ENCODE measurements at regions not wholly inside any gene's neighbourhood (a gene's known extent, or its start where the extent isn't known, plus 50 kb on each side); places are given as distances from the start of the nearest gene placed in this dataset.
"Not testable (repeated sequence)": the region's sequence is repeated elsewhere in the genome, so short reads cannot be mapped to it uniquely, and the experiment has no call there.

- DNase-seq (ENCODE audit: low read depth), result no peak
Observed at GRCh38 chr2:234861841-234862735, 89.7 kb upstream of the SH3BP4 start.

GRCh38 chr2:234859330-234859872 is 92.4 kb upstream of the SH3BP4 start:
- not testable (repeated sequence) for DNase-seq (ENCODE audit: low read depth)

- no peak for DNase-seq (ENCODE audit: low read depth)
Observed at GRCh38 chr2:234858790-234859329, 93.0 kb upstream of the SH3BP4 start.

GRCh38 chr2:234858145-234858544 is 93.7 kb upstream of the SH3BP4 start:
- no peak for DNase-seq (ENCODE audit: low read depth)

- no peak for DNase-seq (ENCODE audit: low read depth)
Observed at GRCh38 chr2:234853729-234854128, 98.1 kb upstream of the SH3BP4 start.

GRCh38 chr2:234852941-234853340 is 98.9 kb upstream of the SH3BP4 start:
- no peak for DNase-seq (ENCODE audit: low read depth)

GRCh38 chr2:234852035-234852434 is 99.8 kb upstream of the SH3BP4 start:
- no peak for DNase-seq (ENCODE audit: low read depth)

- DNase-seq (ENCODE audit: low read depth), result no peak
Observed at GRCh38 chr2:234851451-234851850, 100.4 kb upstream of the SH3BP4 start.

GRCh38 chr2:234850818-234851217 is 101.0 kb upstream of the SH3BP4 start:
- DNase-seq (ENCODE audit: low read depth), result no peak

GRCh38 chr2:234849678-234850077 is 102.1 kb upstream of the SH3BP4 start:
- DNase-seq (ENCODE audit: low read depth), result no peak

- DNase-seq (ENCODE audit: low read depth), result no peak
Observed at GRCh38 chr2:234848578-234848977, 103.2 kb upstream of the SH3BP4 start.

GRCh38 chr2:234847639-234848038 is 104.2 kb upstream of the SH3BP4 start:
- DNase-seq (ENCODE audit: low read depth), result no peak

GRCh38 chr2:234847364-234847635 is 104.5 kb upstream of the SH3BP4 start:
- no peak for DNase-seq (ENCODE audit: low read depth)

- no peak for DNase-seq (ENCODE audit: low read depth)
Observed at GRCh38 chr2:234846599-234847363, 105.0 kb upstream of the SH3BP4 start.

GRCh38 chr2:234845602-234846590 is 105.9 kb upstream of the SH3BP4 start:
- DNase-seq (ENCODE audit: low read depth), result no peak

GRCh38 chr2:234843411-234843810 is 108.4 kb upstream of the SH3BP4 start:
- no peak for DNase-seq (ENCODE audit: low read depth)

- no peak for DNase-seq (ENCODE audit: low read depth)
Observed at GRCh38 chr2:234842753-234843152, 109.1 kb upstream of the SH3BP4 start.

GRCh38 chr2:234841321-234842015 is 110.3 kb upstream of the SH3BP4 start:
- DNase-seq (ENCODE audit: low read depth), result no peak

GRCh38 chr2:234840336-234840735 is 111.5 kb upstream of the SH3BP4 start:
- peak; percentile 96 for DNase-seq (ENCODE audit: low read depth)

- peak; percentile 23 for DNase-seq (ENCODE audit: low read depth)
Observed at GRCh38 chr2:234839285-234839684, 112.5 kb upstream of the SH3BP4 start.

- DNase-seq (ENCODE audit: low read depth), result no peak
Observed at GRCh38 chr2:234836271-234836670, 115.5 kb upstream of the SH3BP4 start.
